ENCODE measurements at regions not wholly inside any gene's neighbourhood (a gene's known extent, or its start where the extent isn't known, plus 50 kb on each side); places are given as distances from the start of the nearest gene placed in this dataset.
"Not testable (repeated sequence)": the region's sequence is repeated elsewhere in the genome, so short reads cannot be mapped to it uniquely, and the experiment has no call there.

GRCh38 chr21:27034796-27035195, 67.9 kb upstream of the ADAMTS5 start:
- no peak for TF ChIP-seq CTCF (IDR thresholded peaks at IDR 0.05; ENCODE audit: insufficient read depth, low read length, poor library complexity, severe bottlenecking)
- no peak for DNase-seq (ENCODE audit: extremely low read depth, insufficient read length)
- no peaks in the 10 kb centered on the region for H3K27me3 ChIP-seq (replicated peaks; ENCODE audit: control insufficient read depth, insufficient read depth, low read length)
- H3K36me3 ChIP-seq (ENCODE audit: control insufficient read depth, insufficient read depth, low read length): no peaks in the 10 kb centered on the region
- no peak overlapping the region for H3K4me3 ChIP-seq (replicated peaks; ENCODE audit: low read depth, low read length)

GRCh38 chr21:27033471-27033870, 66.6 kb upstream of the ADAMTS5 start:
- Histone ChIP-seq H3K36me3 (ENCODE audit: control insufficient read depth, insufficient read depth, low read length) (no peaks in the 10 kb centered on the region), H3K27me3 (replicated peaks; ENCODE audit: control insufficient read depth, insufficient read depth, low read length) (no peaks in the 10 kb centered on the region), H3K4me3 (replicated peaks; ENCODE audit: low read depth, low read length) (no peak overlapping the region)
- DNase-seq (ENCODE audit: extremely low read depth, insufficient read length): no peak
- no peak for TF ChIP-seq CTCF (IDR thresholded peaks at IDR 0.05; ENCODE audit: insufficient read depth, low read length, poor library complexity, severe bottlenecking)

GRCh38 chr21:27026501-27026900, 59.6 kb upstream of the ADAMTS5 start:
- no peaks in the 10 kb centered on the region for H3K27me3 ChIP-seq (replicated peaks; ENCODE audit: control insufficient read depth, insufficient read depth, low read length)
- no peak for TF ChIP-seq CTCF (IDR thresholded peaks at IDR 0.05; ENCODE audit: insufficient read depth, low read length, poor library complexity, severe bottlenecking)
- H3K36me3 ChIP-seq (ENCODE audit: control insufficient read depth, insufficient read depth, low read length): no peaks in the 10 kb centered on the region
- no peak for DNase-seq (ENCODE audit: extremely low read depth, insufficient read length)
- H3K4me3 ChIP-seq (replicated peaks; ENCODE audit: low read depth, low read length): no peak overlapping the region

- not testable (repeated sequence) for H3K4me3 ChIP-seq (replicated peaks; ENCODE audit: low read depth, low read length); H3K36me3 ChIP-seq (ENCODE audit: control insufficient read depth, insufficient read depth, low read length); H3K27me3 ChIP-seq (replicated peaks; ENCODE audit: control insufficient read depth, insufficient read depth, low read length); DNase-seq (ENCODE audit: extremely low read depth, insufficient read length)
Measured at GRCh38 chr21:27025708-27026107, 58.8 kb upstream of the ADAMTS5 start.

GRCh38 chr21:27024971-27025370, 58.1 kb upstream of the ADAMTS5 start:
- H3K27me3 ChIP-seq (replicated peaks; ENCODE audit: control insufficient read depth, insufficient read depth, low read length): no peaks in the 10 kb centered on the region
- no peak overlapping the region for H3K4me3 ChIP-seq (replicated peaks; ENCODE audit: low read depth, low read length)
- DNase-seq (ENCODE audit: extremely low read depth, insufficient read length): no peak
- TF ChIP-seq CTCF (IDR thresholded peaks at IDR 0.05; ENCODE audit: insufficient read depth, low read length, poor library complexity, severe bottlenecking): no peak
- no peaks in the 10 kb centered on the region for H3K36me3 ChIP-seq (ENCODE audit: control insufficient read depth, insufficient read depth, low read length)

- DNase-seq (ENCODE audit: extremely low read depth, insufficient read length): no peak
- no peak overlapping the region for H3K4me3 ChIP-seq (replicated peaks; ENCODE audit: low read depth, low read length)
- H3K36me3 ChIP-seq (ENCODE audit: control insufficient read depth, insufficient read depth, low read length): no peaks in the 10 kb centered on the region
- no peaks in the 10 kb centered on the region for H3K27me3 ChIP-seq (replicated peaks; ENCODE audit: control insufficient read depth, insufficient read depth, low read length)
- TF ChIP-seq CTCF (IDR thresholded peaks at IDR 0.05; ENCODE audit: insufficient read depth, low read length, poor library complexity, severe bottlenecking): no peak
Measured at GRCh38 chr21:27024301-27024700, 57.4 kb upstream of the ADAMTS5 start.
